Keratinocyte (primary cell): ENCODE measurements at regions not wholly inside any gene's neighbourhood (a gene's known extent, or its start where the extent isn't known, plus 50 kb on each side); places are given as distances from the start of the nearest gene placed in this dataset.

Source experiments
- DNase-seq: peaks from one replicate; pipeline ENCODE4 v3.0.0-alpha.2; 2011; ENCODE audit warnings: low read depth, missing footprints, low spot score
- FAIRE-seq: peaks from 2 replicates; lab custom pipeline; 2011; peaks lifted over from hg19 to GRCh38; lab: Jason Lieb, UNC
- H2AFZ ChIP-seq: 2 replicates; pipeline ENCODE4 v1.6.0; 2012; ENCODE audit warnings: low read length, control low read depth, inconsistent platforms; ENCODE audit not compliant: control insufficient read depth
- H3K27ac ChIP-seq: 2 replicates; pipeline ENCODE4 v1.5.1; 2011; ENCODE audit warnings: low read length; ENCODE audit not compliant: control insufficient read depth, insufficient read depth
- H3K27me3 ChIP-seq: 3 replicates; pipeline ENCODE4 v1.6.0; 2011; ENCODE audit warnings: low read length; ENCODE audit not compliant: control insufficient read depth, insufficient read depth; ENCODE audit errors: extremely low read depth
- H3K36me3 ChIP-seq, 2 experiments: 2 replicates in 1 of 2; 3 replicates in 1 of 2; pipeline ENCODE4 v1.5.1; 2011; ENCODE audit warnings: low read length in 2 of 2, mild to moderate bottlenecking in 1 of 2; ENCODE audit not compliant: control insufficient read depth in 2 of 2, insufficient read depth in 2 of 2; ENCODE audit errors: extremely low read depth in 1 of 2
- H3K4me1 ChIP-seq: 3 replicates; pipeline ENCODE4 v1.5.1; 2011; ENCODE audit warnings: low read length; ENCODE audit not compliant: control insufficient read depth, insufficient read depth; ENCODE audit errors: extremely low read depth
- H3K4me2 ChIP-seq: 3 replicates; pipeline ENCODE4 v1.6.0; 2011; ENCODE audit warnings: low read depth, low read length; ENCODE audit not compliant: control insufficient read depth, insufficient read depth; ENCODE audit errors: extremely low read depth
- H3K4me3 ChIP-seq, 3 experiments: fragments of 200-600 bp in 1 of 3; sonication (generic) in 1 of 3; 2 replicates in 2 of 3; 3 replicates in 1 of 3; pipeline ENCODE4 v1.5.1; 2011 to 2016; ENCODE audit warnings: low read length in 3 of 3, mild to moderate bottlenecking in 3 of 3, control low read depth in 2 of 3, inconsistent platforms in 1 of 3, low read depth in 1 of 3, mixed read lengths in 1 of 3, mixed run types in 1 of 3, moderate library complexity in 1 of 3; ENCODE audit not compliant: control insufficient read depth in 2 of 3, insufficient read depth in 2 of 3; ENCODE audit errors: extremely low read depth in 1 of 3
- H3K79me2 ChIP-seq: 2 replicates; pipeline ENCODE4 v1.6.0; 2012; ENCODE audit warnings: low read length; ENCODE audit not compliant: control insufficient read depth, insufficient read depth
- H3K9ac ChIP-seq: 3 replicates; pipeline ENCODE4 v1.6.0; 2011; ENCODE audit warnings: low read length; ENCODE audit not compliant: control insufficient read depth, insufficient read depth; ENCODE audit errors: extremely low read depth
- H3K9me1 ChIP-seq: 3 replicates; pipeline ENCODE4 v1.6.0; 2011; ENCODE audit warnings: low read length; ENCODE audit not compliant: control insufficient read depth, insufficient read depth; ENCODE audit errors: extremely low read depth
- H3K9me3 ChIP-seq: 2 replicates; pipeline ENCODE4 v1.5.1; 2012; ENCODE audit warnings: low read depth, low read length; ENCODE audit not compliant: control insufficient read depth
- H4K20me1 ChIP-seq: 3 replicates; pipeline ENCODE4 v1.6.0; 2011; ENCODE audit warnings: low read length; ENCODE audit not compliant: control insufficient read depth, insufficient read depth; ENCODE audit errors: extremely low read depth
- CTCF ChIP-seq, 3 experiments: IDR thresholded peaks in 1 of 3; conservative IDR thresholded peaks in 1 of 3; optimal IDR thresholded peaks in 1 of 3; 2 replicates in 2 of 3; 3 replicates in 1 of 3; pipeline versions ENCODE3 to v1.5.1; 2011; ENCODE audit warnings: low read length in 3 of 3, mild to moderate bottlenecking in 3 of 3, moderate library complexity in 2 of 3, control low read depth in 1 of 3, inconsistent platforms in 1 of 3; ENCODE audit not compliant: insufficient read depth in 2 of 3; ENCODE audit errors: extremely low read depth in 1 of 3
- EZH2 ChIP-seq: IDR thresholded peaks from one replicate; pipeline ENCODE4 v1.6.1; 2012; ENCODE audit warnings: inconsistent platforms, mild to moderate bottlenecking, low read length, moderate library complexity
- dilution Hi-C: fragments of 300-500 bp; cut with MboI; formaldehyde crosslinking; loops from one replicate; pipeline ENCODE4 v1.7.0; 2020; ENCODE audit warnings: low sequenced_read_pairs; ENCODE audit not compliant: extremely low pct_ligation_motif_present

- Histone ChIP-seq H3K79me2 (no peaks in the 10 kb centered on the region), H3K9me3 (no peaks in the 10 kb centered on the region), H3K27ac (no peak overlapping the region), H4K20me1 (no peaks in the 10 kb centered on the region), H3K4me1 (no peaks in the 10 kb centered on the region), H3K4me3 (no peak overlapping the region), H3K36me3 (no peaks in the 10 kb centered on the region), H3K9me1 (no peaks in the 10 kb centered on the region), H3K9ac (no peak overlapping the region), H2AFZ (no peak overlapping the region), H3K27me3 (no peaks in the 10 kb centered on the region), H3K4me2 (no peak overlapping the region)
- no peak for FAIRE-seq
- DNase-seq, result no peak
- dilution Hi-C loops, result no loop called here
- no peak for TF ChIP-seq EZH2
- TF ChIP-seq CTCF (optimal IDR thresholded peaks at IDR 0.05 in 1 of 3, IDR thresholded peaks at IDR 0.05 in 1 of 3, conservative IDR thresholded peaks at IDR 0.05 in 1 of 3; ENCODE audit: extremely low read depth in 1 of 3, insufficient read depth in 2 of 3, low read length in 3 of 3), result no peak
Measured at GRCh38 chr10:128930515-128930914, 536.5 kb upstream of the MGMT start.

GRCh38 chr10:128932071-128932820 is 534.8 kb upstream of the MGMT start:
- H3K9ac ChIP-seq, result no peak overlapping the region
- H3K4me2 ChIP-seq, result no peak overlapping the region
- no peaks in the 10 kb centered on the region for H4K20me1 ChIP-seq
- no peak overlapping the region for H3K27ac ChIP-seq
- no peaks in the 10 kb centered on the region for H3K36me3 ChIP-seq
- H3K9me3 ChIP-seq, result no peaks in the 10 kb centered on the region
- H3K79me2 ChIP-seq, result no peaks in the 10 kb centered on the region
- H3K9me1 ChIP-seq, result no peaks in the 10 kb centered on the region
- FAIRE-seq (no peak), DNase-seq (no peak)
- H3K4me1 ChIP-seq, result no peaks in the 10 kb centered on the region
- H2AFZ ChIP-seq, result no peak overlapping the region
- dilution Hi-C loops, result no loop called here
- no peaks in the 10 kb centered on the region for H3K27me3 ChIP-seq
- H3K4me3 ChIP-seq, result no peak overlapping the region
- TF ChIP-seq CTCF (optimal IDR thresholded peaks at IDR 0.05 in 1 of 3, IDR thresholded peaks at IDR 0.05 in 1 of 3, conservative IDR thresholded peaks at IDR 0.05 in 1 of 3; ENCODE audit: extremely low read depth in 1 of 3, insufficient read depth in 2 of 3, low read length in 3 of 3) (no peak), EZH2 (no peak)
